ENCODE measurements at regions not wholly inside any gene's neighbourhood (a gene's known extent, or its start where the extent isn't known, plus 50 kb on each side); places are given as distances from the start of the nearest gene placed in this dataset.

DNA sequence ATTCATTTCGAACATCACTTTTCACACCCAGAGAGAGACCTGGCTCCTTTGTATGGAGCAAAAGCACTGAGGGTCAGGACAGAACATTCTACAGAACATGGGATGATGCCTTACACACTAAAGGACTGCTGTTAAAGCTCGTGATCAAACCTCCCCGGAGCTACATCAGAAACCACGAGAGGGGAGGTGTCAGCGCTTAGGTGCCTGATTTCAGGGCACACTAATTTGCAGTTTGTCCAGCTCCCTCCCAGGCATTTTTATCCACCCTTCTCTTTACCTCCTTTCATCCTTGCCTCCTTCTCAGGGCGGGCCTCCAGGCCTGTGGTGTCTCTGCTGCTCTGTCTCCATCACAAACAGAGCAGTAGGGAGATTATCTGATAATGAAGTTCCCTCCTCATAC, 127.5 kb downstream of the VPREB1 start:
- no peaks in the 10 kb centered on the region for H3K9me3 ChIP-seq (ENCODE audit: control insufficient read depth, low read depth, low read length)
- no peak overlapping the region for H2AFZ ChIP-seq (ENCODE audit: low read length)
- Mint-ChIP-seq H3K27ac (no peak overlapping the region), H3K9me3 (no peaks in the 10 kb centered on the region; a peak in 1 of 5 replicates), H3K4me3 (no peak overlapping the region), H3K4me1 (peaks cover 2 to 9% of the 10 kb centered on the region in 2 experiments; a peak in 2 of 4 replicates), H3K36me3 (ENCODE audit: insufficient read depth in 1 of 3, low read depth in 3 of 3) (no peaks in the 10 kb centered on the region), H3K27me3 (ENCODE audit: low read depth) (peaks cover 100% of the 10 kb centered on the region)
- H3K56ac ChIP-seq (ENCODE audit: insufficient read length, low read depth, low read length): no peak overlapping the region
- H3K79me2 ChIP-seq (ENCODE audit: insufficient read depth, low read length): no peaks in the 10 kb centered on the region
- no peak overlapping the region for H3K14ac ChIP-seq (ENCODE audit: insufficient read depth, low read length)
- H3K27ac ChIP-seq (ENCODE audit: insufficient read length, low read depth, low read length): no peak overlapping the region
- no peaks in the 10 kb centered on the region for H3K4me1 ChIP-seq (ENCODE audit: insufficient read depth, low read length)
- no peak overlapping the region for H3K23ac ChIP-seq (ENCODE audit: insufficient read length, low read depth, low read length)
- DNase-seq: no peak
- H3K4me2 ChIP-seq (ENCODE audit: insufficient read depth, insufficient read length, low read length): no peak overlapping the region
- H2BK5ac ChIP-seq (ENCODE audit: insufficient read length, low read length): no peak overlapping the region
- H2BK12ac ChIP-seq (ENCODE audit: insufficient read length, low read depth, low read length): no peak overlapping the region
- no peak overlapping the region for H2AK5ac ChIP-seq (ENCODE audit: insufficient read length, low read length)
- TF ChIP-seq, protein P1, sequence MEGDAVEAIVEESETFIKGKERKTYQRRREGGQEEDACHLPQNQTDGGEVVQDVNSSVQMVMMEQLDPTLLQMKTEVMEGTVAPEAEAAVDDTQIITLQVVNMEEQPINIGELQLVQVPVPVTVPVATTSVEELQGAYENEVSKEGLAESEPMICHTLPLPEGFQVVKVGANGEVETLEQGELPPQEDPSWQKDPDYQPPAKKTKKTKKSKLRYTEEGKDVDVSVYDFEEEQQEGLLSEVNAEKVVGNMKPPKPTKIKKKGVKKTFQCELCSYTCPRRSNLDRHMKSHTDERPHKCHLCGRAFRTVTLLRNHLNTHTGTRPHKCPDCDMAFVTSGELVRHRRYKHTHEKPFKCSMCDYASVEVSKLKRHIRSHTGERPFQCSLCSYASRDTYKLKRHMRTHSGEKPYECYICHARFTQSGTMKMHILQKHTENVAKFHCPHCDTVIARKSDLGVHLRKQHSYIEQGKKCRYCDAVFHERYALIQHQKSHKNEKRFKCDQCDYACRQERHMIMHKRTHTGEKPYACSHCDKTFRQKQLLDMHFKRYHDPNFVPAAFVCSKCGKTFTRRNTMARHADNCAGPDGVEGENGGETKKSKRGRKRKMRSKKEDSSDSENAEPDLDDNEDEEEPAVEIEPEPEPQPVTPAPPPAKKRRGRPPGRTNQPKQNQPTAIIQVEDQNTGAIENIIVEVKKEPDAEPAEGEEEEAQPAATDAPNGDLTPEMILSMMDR (conservative IDR thresholded peaks at IDR 0.05): no peak
- H4K5ac ChIP-seq (ENCODE audit: insufficient read length, low read depth, low read length): no peak overlapping the region
- no peak overlapping the region for H4K8ac ChIP-seq (replicated peaks; ENCODE audit: insufficient read length, low read depth, low read length)
- no peak overlapping the region for H2BK120ac ChIP-seq (ENCODE audit: low read depth, low read length, poor library complexity, severe bottlenecking)
- H2BK15ac ChIP-seq (ENCODE audit: low read depth, low read length): no peak overlapping the region
- H2BK20ac ChIP-seq (ENCODE audit: low read depth, low read length, poor library complexity, severe bottlenecking): no peak overlapping the region
- no peaks in the 10 kb centered on the region for H3K23me2 ChIP-seq (ENCODE audit: insufficient read length, low read depth, low read length, poor library complexity, severe bottlenecking)
- H4K20me1 ChIP-seq (ENCODE audit: control insufficient read depth, insufficient read depth, insufficient read length): no peaks in the 10 kb centered on the region
- H3T11ph ChIP-seq (ENCODE audit: low read length): no peak overlapping the region
- H3K4ac ChIP-seq (ENCODE audit: low read depth, low read length): no peak overlapping the region
- H3K18ac ChIP-seq (ENCODE audit: insufficient read length, low read depth, low read length): no peak overlapping the region
- WGBS (ENCODE audit: extremely low coverage, insufficient read length, low lambda C conversion rate): no CpG with 5 or more reads among the region's 6 CpGs
- no peak overlapping the region for H4K91ac ChIP-seq (ENCODE audit: insufficient read length, low read depth, low read length)
- H3K9ac ChIP-seq (ENCODE audit: extremely low read depth, insufficient read length, low read length): no peak overlapping the region
- H3K79me1 ChIP-seq (ENCODE audit: insufficient read depth, low read depth, low read length, poor library complexity, severe bottlenecking): no peaks in the 10 kb centered on the region
- H3K27me3 ChIP-seq (ENCODE audit: insufficient read depth, low read length): peaks cover 83% of the 10 kb centered on the region
